NOMO-1 treated with DMSO at 0.1 percent for 48 hours (cell line): ENCODE measurements at regions not wholly inside any gene's neighbourhood (a gene's known extent, or its start where the extent isn't known, plus 50 kb on each side); places are given as distances from the start of the nearest gene placed in this dataset.
"Not testable (repeated sequence)": the region's sequence is repeated elsewhere in the genome, so short reads cannot be mapped to it uniquely, and the experiment has no call there.

Source experiments
- DNase-seq: peaks from one replicate; lab custom pipeline; 2025; ENCODE audit not compliant: unreplicated experiment; lab: John Stamatoyannopoulos, UW

DNA sequence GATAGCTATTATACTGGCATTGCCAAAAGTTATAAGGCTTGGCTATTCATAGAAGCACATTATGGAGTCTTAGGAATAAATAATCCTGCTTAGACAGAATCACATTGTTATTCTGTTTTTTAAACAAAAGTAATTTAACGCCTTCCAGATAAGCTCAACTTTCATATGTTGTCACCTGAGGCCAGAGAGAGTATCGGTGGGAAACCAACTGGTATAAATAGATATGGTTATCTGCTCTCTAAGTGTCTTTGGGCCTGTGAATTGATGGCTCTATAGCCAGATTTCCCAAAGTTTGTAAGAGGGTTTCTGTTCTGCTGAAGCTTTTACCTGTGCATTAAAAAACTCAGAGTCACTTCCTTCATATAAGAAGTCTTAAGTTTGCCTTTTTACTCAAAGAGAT, 1449.4 kb downstream of the CDH11 start:
- DNase-seq, result no peak

- DNase-seq, result no peak
These were observed 1458.7 kb downstream of the CDH11 start for GRCh38 chr16:63663155-63663554.

- no peak for DNase-seq
These were observed 1466.0 kb downstream of the CDH11 start for GRCh38 chr16:63655846-63656245.

DNA sequence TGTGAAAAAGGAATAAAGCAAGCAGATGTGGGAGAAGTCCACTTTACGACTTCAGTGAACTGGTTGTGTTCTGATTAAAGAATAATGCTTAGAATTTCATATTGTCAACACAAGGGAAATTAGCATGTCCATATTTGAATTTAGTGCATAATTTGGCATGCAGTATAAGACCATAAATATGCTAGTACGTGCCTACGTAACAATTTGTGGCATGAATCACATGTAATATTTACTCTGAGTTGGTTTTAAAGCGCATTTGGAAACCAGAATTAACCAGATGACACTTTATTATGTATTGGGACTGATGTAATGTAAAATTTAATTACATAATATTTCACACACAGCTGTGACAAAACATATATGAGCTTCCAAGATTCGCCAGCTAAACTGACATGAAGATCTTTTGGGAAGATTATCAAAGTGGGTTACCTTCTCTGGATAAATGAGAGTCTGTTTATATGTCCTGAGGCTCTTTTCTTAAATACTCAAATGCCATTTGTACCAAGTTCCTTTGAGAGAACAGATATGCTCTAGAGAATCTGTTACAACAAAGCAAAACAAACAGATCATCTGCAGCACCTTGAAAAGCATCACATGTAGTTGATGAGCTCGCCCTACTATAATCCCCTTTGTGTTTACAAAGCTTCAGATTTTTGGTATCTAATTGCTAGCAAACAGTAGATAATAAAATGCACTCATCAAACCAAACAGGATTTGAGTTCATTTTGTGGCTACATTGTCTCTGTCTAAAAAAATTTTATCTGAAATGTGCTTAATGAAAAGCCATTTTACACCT, 1468.6 kb downstream of the CDH11 start:
- no peak for DNase-seq

DNA sequence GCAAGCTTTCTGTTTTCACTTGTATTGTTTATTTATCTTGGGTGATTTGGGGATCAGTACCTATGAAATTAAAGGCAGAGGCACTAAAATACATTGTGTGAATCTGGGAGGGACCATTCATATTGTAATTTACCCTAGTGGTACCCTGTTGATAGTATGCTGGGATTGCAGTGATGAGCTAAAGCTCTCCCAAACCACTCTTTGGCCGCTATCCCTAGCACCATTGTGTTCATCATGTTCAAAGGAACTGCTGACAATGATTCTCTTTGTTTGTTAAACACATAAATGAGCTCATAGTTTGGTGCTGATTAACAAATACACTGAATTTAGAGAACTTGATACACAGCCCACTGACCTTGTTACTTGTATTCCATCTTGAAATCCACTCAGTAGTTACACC, 1469.8 kb downstream of the CDH11 start:
- DNase-seq, result no peak

- DNase-seq, result no peak
These were observed 1471.3 kb downstream of the CDH11 start for GRCh38 chr16:63650550-63650949.

- DNase-seq, result not testable (repeated sequence)
These were observed 1488.0 kb downstream of the CDH11 start for GRCh38 chr16:63633706-63634445.

GRCh38 chr16:63629272-63629671, 1492.6 kb downstream of the CDH11 start:
- no peak for DNase-seq

GRCh38 chr16:63628812-63629211, 1493.1 kb downstream of the CDH11 start:
- no peak for DNase-seq

DNA sequence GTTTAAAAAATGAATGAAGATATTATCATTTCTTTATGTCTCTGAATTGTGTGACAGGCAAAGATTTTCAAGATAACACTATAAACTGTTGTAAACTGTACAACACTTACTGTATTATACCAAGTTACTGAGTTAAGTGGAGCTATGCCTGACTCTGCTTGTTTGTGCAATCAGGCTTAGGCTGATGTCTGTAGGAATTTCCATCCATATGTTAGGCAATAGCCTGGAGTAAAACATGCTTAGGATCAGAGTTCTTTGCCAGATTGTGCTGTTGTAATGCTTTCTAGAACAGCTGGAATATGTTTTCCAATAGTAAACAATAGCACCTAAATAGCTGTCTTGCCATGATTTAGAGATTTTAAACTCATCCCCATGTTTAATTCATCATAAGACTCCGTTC, 1496.7 kb downstream of the CDH11 start:
- DNase-seq, result no peak

- DNase-seq, result no peak
These were observed 1498.3 kb downstream of the CDH11 start for GRCh38 chr16:63623551-63624039.

DNA sequence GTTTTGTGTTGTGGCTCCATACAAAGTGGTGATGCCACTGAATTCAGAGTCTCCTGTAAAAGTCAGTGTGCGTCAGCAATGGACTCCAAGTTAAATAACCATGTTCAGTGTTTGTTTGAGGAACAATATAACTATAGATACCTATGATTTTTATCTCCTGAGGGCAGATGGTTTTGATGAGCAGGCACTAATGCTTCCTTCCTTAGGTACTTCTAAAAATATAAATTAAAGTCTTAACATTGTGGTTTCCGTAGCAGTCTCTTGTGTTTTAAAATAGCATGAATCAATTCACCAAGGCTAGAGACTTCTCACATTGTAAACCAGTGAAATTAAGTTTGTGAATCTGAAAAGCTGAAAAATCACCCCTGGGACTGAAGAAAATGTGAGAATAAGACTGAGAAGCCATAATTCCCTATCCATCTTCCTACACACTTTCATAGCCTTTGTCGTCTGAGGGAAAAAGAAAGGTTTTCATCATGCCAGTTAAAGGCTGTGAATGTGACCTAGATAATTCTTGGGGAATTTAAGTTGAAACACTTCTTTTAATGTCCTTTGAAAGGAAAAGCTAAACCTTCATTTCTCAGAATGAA, 1502.9 kb downstream of the CDH11 start:
- no peak for DNase-seq

DNA sequence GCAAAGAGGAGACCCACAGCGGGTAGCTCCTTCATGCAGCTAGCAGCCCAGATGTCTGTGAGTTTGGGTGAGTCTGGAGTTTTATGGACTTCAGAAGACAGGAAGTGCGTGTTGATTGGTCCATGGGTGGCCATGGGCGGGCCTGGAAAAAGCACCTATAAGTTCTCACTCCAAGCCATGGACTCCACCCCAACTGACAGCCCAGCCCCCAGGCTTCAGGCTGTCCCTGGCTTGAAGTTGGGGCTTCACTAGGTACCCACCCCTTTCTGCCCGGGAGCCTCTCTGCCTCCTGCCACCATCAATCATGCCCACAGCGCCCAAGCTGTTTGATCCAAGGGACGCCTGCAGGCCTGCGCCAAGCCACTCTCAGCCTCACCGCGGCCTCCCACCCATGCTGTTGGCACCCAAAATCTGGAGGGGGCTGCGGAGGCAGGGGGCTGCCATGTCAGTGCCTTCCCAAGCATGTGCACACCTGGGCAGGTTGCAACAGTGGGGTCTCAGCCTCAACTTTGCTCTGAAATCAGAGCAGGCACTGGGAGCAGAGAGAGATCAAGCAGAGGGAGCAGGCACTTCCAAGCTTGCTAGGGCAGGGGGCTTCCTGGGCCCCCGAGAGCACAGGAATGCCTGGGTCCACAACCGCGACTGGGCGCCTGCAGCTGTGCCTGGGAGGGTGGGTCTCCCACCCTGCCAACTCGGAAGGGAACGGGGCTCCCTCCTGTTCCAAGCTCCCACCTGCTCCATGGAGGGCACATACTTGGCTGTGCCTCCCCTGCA, 1503.7 kb downstream of the CDH11 start:
- no peak for DNase-seq

GRCh38 chr16:63617047-63617989, 1504.5 kb downstream of the CDH11 start:
- no peak for DNase-seq

GRCh38 chr16:63614429-63614828, 1507.4 kb downstream of the CDH11 start:
- DNase-seq, result no peak

- no peak for DNase-seq
These were observed 1508.2 kb downstream of the CDH11 start for GRCh38 chr16:63613701-63614100.

DNA sequence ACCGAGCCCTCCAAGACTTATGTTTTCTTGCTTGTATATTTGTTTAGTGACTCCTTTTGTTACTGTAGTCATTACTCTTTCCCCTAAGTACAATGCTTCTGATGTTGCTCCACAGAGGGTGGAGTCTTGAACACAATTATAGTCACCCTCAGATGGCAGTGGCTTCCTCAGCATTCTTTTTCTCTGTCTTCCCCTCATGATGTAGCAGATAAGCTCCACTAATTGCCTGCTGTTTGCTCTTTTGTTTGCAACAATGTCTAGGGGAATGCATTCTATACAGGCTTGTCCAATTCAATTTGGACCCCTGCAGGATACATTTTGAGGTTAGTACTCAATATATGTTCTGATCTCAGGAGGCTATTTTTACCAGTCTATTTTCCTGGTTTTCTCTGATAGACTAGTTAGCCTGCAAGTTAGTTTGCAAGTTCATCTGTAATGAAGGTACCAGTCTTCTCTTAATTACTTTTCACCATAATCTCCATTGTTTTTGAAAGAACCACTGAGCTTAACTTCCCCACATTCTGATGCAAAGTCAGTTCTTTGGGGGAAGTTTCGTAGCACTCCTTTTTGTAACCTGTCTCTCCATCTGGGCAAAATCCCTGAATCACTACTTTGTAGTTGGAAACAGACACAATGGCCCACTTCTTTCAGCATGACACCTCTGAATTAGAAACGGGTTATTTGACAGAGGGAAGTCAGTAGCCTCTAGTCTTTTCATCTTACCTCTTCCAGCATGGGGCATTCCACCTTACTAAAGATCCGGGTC, 1509.2 kb downstream of the CDH11 start:
- DNase-seq, result no peak

GRCh38 chr16:63606778-63607177, 1515.1 kb downstream of the CDH11 start:
- DNase-seq, result no peak

DNA sequence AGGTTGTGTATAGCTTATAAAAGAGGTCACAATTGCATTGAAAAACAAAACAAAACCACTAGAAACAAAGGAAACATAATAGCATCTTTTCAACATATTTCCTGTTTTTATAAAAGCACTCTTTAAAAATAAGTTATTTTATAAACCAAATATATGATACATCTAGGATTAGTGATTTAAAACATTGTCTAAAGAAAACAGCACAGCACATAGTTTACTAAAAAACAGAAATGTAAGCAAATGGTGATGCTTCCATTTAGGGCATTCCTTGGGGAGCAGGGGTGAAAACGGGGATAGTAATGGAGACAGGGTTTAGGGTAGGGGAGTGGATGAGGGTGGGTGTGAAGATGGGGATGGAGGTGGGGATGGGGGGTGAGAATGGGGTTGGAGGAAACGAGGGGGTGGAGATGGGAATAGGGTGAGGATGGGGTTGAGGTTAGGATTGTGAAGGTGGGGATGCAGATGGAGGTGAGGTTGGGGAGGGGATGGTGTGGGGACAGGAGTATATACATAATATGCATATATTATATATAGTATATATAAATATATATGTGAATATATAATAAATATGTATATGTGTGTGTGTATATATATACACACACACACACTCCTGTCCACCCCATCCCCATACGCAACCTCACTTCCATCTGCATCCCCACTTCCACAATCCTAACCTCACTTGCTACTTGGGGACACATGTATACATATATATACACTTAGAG, 1519.5 kb downstream of the CDH11 start:
- no peak for DNase-seq
